Stimulated activated CD4-positive, alpha-beta T cell treated with anti-CD3 and anti-CD28 coated beads, Interleukin-4, amount 100 ng/mL, for 1 hour (primary cell): ENCODE measurements at regions not wholly inside any gene's neighbourhood (a gene's known extent, or its start where the extent isn't known, plus 50 kb on each side); places are given as distances from the start of the nearest gene placed in this dataset.

Source experiments
- DNase-seq: peaks from one replicate; pipeline ENCODE4 v3.0.0-alpha.2; 2020

DNA sequence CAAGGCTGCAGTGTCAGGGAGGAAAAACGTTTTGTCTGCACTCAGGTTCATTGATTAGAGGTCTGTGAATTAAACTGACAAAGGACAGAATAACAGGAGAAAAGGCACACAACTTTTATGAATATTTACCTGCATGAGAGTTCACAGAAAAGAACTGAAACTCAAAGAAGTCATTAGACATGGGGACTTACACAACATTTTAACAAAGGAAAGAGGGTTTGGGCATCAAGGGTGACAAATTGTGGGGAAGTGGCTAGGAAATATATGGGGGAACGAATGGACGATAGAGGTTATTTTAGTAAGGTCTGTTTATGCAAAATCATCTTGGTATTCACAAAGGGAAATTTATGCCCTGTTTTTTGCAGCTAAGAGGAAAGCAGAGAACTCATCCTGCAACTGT, 65.6 kb upstream of the C15orf39 start:
- DNase-seq: no peak

DNA sequence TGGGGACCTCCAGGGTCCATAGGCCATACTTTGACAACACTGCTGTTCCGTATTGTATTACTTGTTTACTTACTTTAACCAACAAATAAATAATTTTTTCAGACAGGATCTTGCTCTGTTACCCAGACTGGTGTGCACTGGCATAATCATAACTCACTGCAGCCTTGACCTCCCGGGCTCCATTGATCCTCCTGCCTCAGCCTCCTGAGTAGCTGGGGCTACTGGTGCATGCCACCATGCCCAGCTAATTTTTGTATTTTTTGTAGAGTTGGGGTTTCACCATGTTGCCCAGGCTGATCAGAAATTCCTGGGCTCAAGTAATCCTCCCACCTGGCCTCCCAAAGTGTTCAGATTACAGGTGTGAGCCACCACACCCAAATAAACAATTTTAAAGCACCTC, 64.9 kb upstream of the C15orf39 start:
- no peak for DNase-seq

DNA sequence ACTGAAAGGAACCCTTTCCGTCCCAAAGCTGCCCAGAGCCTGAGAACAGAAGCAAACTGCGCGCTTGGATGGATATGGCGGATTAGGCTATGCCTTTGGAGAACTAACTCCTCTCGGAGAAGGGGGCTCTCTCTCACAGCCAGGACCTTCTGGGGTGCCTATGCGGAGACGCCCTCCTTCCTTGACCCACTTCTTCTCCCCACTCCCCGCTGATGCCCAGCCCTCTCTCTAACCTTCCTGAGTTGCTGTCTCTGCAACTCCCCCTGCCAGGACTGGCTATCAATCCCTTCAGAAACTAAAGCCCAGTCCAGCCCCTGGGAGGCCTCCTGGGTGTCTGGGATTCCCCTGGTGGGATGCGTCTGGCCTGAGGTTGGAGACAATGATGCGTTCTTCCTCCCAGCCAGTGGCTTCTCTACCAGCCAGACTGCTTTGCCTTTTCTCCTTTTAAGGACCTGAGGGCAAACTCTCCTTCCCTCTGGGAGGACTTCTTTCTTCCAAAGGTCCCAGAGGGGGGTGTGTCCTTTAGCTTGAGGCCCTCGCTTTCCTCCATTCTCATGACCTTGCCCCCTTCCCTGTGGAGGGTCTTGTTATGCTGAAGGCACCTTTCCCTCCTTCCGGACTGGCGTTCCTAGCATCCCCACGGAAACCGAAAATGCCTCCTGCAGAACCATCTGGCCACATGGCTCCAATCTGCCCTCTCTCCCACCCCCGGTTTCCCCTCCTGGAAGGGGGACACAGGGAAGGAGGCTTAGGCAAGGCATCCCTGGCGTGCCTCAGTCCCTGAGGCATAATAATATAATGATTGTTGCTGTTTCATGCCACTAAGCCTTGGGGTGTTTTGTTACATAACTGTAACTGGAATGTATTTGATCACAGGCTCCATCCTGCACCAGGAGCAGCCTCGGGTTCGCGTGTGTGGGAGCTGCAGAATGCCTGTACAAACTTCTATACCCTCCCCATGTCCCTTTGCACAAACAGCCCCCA, 63.4 kb upstream of the C15orf39 start:
- no peak for DNase-seq

DNA sequence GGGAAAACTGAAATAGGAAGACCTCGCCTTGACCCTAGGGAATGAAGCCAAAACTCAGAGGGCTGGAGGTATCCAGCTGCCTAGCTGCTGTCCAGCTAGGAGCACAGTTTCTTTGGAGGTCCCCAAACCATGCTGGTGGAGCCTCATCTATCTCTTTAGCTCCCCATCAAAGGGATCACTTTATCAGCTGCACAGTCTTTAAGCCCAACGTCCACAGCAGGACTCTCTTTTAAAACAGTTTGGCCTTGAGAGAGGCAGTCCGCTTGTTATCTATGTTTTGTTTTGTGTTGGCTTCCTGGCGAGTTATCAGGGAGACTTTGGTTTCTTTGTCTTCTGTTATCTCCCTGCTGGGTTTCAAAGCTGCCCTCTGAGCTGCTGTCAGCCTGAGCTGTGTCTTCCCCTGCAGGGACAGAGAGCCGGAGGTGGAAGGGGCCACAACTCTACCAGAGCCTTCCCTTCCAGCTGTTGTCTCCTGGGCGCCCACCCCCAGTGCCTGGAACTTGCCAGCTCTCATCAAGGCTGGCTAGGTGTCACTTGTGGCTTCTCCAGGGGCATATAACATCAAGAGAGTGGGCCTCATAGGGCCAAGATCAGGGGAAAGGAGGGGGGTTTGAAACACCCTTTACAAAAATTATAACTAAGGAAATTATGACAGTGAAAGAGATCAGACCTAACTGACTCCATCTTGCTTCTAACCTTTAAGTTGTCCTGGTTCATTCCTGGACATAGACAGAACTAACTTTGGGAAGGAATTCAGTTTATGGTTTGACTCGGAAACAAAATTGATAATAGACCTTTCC, 61.4 kb upstream of the C15orf39 start:
- no peak for DNase-seq

DNA sequence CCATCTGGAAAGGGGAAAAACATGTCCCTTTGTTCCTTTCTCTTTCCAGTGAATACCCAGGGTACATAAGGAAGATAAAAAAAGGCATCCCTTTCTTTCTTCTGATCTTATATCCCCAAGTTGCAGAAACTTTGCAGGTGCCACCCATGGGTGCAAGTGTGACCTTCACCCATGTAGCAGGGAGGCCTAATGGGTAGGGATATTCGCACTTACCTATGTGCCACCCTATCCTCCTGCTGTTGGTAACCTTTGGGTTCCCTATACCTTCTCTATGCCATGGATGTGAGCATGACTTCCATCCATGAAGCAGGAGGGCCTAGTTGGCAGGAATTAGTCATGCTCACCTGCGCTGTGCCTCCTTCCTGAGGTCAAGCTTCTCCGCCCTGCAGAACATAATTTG, 59.2 kb upstream of the C15orf39 start:
- DNase-seq: no peak

DNA sequence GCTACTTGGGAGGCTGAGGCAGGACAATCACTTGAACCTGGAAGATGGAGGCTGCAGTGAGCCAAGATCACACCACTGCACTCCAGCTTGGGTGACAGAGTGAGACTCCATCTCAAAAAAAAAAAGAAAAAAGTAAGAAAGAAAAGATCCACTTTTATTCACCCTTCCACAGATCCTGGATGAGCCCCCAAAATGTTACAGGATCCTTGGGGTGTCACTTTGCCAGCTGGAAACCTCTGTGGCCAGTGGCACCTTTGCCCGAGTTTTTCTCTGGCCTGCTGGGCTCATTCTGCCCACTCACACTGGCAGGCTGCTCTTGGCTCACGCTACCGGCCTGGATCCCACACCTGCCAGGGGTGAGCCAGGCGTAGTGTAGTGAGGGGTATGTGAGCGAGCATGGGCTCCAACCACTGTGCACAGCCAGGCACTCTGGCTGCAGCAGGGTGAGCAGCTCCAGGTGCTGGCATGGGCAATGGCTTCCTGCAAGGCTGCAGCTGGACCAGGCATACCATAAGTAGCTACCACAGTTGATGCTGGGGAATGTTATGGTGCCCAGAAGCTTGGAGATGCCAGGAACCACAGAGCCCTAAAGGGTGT, 57.8 kb upstream of the C15orf39 start:
- no peak for DNase-seq

DNA sequence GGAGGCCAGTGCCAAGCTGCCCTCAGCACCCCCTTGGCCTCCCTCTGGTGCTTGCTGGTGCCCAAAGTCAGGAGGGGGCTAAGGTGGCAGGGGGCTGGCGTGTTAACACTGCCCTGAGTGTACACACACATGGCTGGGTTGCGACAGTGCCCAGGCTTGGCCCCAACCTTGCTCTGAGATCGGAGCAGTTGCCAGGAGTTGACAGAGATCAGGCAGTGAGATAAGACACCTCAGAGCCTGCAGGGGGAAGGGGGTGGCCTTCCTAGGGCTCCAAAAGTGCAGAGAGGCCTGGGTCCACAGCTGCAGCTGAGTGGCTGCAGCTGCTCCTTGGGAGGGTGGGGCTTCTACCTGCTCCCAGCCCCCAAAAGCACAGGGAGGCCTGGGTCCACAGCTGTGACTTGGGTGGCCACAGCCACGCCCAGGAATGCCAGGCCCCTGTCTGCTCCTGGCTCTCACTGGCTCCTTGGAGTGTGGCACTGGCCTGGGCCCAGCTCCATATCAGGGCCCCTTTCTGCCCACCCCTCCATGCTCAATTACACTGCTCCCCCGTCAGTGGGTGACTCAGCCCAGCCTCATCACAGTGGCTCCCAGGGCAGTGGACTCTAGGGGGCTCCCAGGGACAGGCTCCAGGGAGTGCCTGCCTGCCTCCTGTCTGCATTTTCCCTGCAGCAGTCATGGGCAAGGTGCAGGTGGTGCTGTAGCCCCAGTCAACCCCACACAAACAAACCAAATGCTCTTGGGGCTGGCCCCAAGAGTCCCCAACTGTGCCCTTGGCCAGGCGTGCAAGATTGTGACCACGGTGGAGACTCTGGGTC, 56.4 kb upstream of the C15orf39 start:
- no peak for DNase-seq

DNA sequence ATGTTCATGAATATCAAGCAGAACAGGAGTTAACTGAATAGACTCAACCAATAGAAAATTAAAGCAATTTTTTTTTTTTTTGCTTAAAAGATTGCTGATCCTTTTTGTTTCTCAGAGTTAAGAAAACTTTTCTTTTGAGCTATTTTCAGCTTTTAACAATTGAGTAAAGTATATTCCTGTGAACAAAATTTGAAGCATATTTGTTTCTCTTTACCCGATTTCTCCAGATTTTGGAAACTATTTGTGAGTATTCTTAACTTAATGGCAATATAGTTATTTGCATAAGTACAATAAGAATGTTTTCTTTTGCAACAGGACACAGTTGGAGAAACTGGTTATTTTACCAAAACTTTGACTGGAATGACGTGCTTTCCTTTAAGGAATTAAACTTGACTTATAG, 53.4 kb upstream of the C15orf39 start:
- no peak for DNase-seq

DNA sequence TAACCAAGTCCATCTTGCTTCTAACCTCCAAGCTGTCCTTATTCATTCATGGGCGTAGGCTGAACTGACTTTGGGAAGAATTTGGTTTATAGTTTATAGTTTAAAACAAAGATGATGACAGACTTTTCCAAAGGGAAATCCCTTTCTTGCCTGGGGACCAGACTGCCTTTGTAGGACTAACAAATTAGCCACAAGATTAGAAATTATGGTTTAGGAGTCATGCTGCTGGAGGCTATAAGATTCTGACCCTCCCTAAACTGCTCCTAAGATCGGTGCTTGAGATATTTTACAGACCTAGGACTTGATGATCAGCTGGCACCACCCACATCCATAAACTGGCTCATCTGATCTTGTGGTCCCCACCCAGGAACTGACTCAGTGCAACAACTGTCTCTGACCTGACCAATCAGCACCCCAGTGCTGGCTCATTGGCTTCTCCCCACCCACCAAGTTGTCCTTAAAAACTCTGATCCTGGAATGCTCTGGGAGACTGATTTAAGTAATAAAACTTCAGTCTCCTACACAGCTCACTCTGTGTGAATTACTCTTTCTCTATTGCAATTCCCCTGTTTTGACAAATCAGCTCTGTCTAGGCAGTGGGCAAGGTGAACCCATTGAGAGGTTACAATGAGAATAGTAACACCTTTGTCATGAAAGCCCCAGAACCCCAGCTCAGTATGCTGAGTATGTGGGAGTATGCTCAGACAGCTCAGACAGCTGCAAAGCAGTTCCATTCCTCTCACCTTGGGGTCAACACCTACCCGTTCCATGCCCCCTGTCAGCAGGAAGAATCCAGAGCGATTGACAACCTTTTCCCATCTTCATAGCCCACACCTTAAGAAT, 51.6 kb upstream of the C15orf39 start:
- DNase-seq: no peak

DNA sequence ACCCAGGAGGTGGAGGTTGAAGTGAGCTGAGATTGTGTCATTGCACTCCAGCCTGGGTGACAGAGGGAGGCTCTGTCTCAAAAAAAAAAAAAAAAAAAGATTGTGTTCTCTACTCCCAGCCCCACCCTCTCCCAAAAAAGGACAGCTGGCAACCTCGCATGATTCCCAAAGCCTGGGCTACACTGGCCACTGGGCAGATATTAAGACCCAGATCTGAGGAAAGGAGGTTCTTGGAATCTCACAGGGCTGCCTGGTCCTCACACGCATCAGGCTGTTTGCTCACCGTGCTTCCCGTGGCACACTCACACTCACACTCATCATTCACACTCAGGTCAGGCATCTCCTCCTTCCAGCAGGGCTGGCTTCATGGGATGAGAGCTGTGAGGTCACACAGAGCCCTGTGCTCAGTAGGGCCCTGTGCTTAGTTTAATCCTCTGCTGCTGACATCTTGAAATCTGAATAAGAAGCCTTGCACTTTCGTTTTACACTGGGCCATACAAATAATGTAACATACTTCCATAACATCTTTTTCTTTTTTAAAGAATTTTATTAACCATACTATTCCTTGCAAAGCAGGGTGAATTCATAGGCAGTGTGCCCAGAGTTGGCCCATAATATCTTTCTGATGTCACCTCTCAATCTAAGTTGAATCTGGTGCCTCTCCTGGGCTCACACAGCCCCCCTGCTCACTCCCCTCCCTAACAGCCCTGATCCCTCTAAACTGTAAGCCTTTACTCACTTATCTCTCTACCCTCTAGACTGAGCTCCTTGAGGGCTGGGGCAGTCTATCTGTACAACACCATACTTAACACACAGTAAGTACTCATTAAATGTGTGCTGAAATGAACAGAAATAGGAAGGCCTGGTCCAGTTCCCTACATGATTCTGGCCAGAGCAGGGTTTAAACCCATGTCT, 50.2 kb upstream of the C15orf39 start:
- no peak for DNase-seq
